ENCODE measurements at regions not wholly inside any gene's neighbourhood (a gene's known extent, or its start where the extent isn't known, plus 50 kb on each side); places are given as distances from the start of the nearest gene placed in this dataset.

- CTCF ChIA-PET, result no interaction called here
- POLR2A ChIA-PET, result no interaction called here
- no peaks in the 10 kb centered on the region for H3K4me1 Mint-ChIP-seq (ENCODE audit: low read depth)
- intact Hi-C loops (cut with micrococcal nuclease), result no loop called here
- no peaks in the 10 kb centered on the region for H3K27me3 Mint-ChIP-seq
- H3K4me3 Mint-ChIP-seq, result no peak overlapping the region
- H3K27ac Mint-ChIP-seq, result no peak overlapping the region
- DNase-seq, result no peak
- H3K9me3 Mint-ChIP-seq, result peaks cover 6% of the 10 kb centered on the region
- H3K36me3 Mint-ChIP-seq, result no peaks in the 10 kb centered on the region
Measured at GRCh38 chr3:35198857-35199256, 440.5 kb upstream of the ARPP21 start.

GRCh38 chr3:35200056-35200455 lies 439.3 kb upstream of the ARPP21 start:
- no peaks in the 10 kb centered on the region for H3K27me3 Mint-ChIP-seq
- H3K27ac Mint-ChIP-seq, result no peak overlapping the region
- CTCF ChIA-PET, result no interaction called here
- POLR2A ChIA-PET, result no interaction called here
- no peaks in the 10 kb centered on the region for H3K36me3 Mint-ChIP-seq
- no peak overlapping the region for H3K4me3 Mint-ChIP-seq
- no peak for DNase-seq
- intact Hi-C loops (cut with micrococcal nuclease), result no loop called here
- H3K4me1 Mint-ChIP-seq (ENCODE audit: low read depth), result no peaks in the 10 kb centered on the region
- peaks cover 6% of the 10 kb centered on the region for H3K9me3 Mint-ChIP-seq

- intact Hi-C loops (cut with micrococcal nuclease), result no loop called here
- H3K27ac Mint-ChIP-seq, result no peak overlapping the region
- no peaks in the 10 kb centered on the region for H3K4me1 Mint-ChIP-seq (ENCODE audit: low read depth)
- H3K27me3 Mint-ChIP-seq, result no peaks in the 10 kb centered on the region
- H3K36me3 Mint-ChIP-seq, result no peaks in the 10 kb centered on the region
- DNase-seq, result no peak
- POLR2A ChIA-PET, result no interaction called here
- H3K9me3 Mint-ChIP-seq, result peaks cover 10% of the 10 kb centered on the region
- no peak overlapping the region for H3K4me3 Mint-ChIP-seq
- CTCF ChIA-PET, result no interaction called here
Measured at GRCh38 chr3:35201211-35201610, 438.1 kb upstream of the ARPP21 start.

- Mint-ChIP-seq H3K9me3 (peaks cover 9% of the 10 kb centered on the region), H3K27me3 (no peaks in the 10 kb centered on the region), H3K4me3 (no peak overlapping the region), H3K4me1 (ENCODE audit: low read depth) (no peaks in the 10 kb centered on the region), H3K27ac (no peak overlapping the region), H3K36me3 (no peaks in the 10 kb centered on the region)
- DNase-seq, result no peak
- POLR2A ChIA-PET, result no interaction called here
- CTCF ChIA-PET, result no interaction called here
- intact Hi-C loops (cut with micrococcal nuclease), result no loop called here
Measured at GRCh38 chr3:35215525-35216500, 423.5 kb upstream of the ARPP21 start.

- H3K4me1 Mint-ChIP-seq (ENCODE audit: low read depth), result no peaks in the 10 kb centered on the region
- peaks cover 9% of the 10 kb centered on the region for H3K9me3 Mint-ChIP-seq
- ChIA-PET CTCF (no interaction called here), POLR2A (no interaction called here)
- no peak for DNase-seq
- H3K36me3 Mint-ChIP-seq, result no peaks in the 10 kb centered on the region
- no peaks in the 10 kb centered on the region for H3K27me3 Mint-ChIP-seq
- no peak overlapping the region for H3K27ac Mint-ChIP-seq
- intact Hi-C loops (cut with micrococcal nuclease), result no loop called here
- H3K4me3 Mint-ChIP-seq, result no peak overlapping the region
Measured at GRCh38 chr3:35216501-35217266, 422.6 kb upstream of the ARPP21 start.

GRCh38 chr3:35223632-35224394 lies 415.5 kb upstream of the ARPP21 start:
- no peak overlapping the region for H3K27ac Mint-ChIP-seq

GRCh38 chr3:35224565-35225295 lies 414.6 kb upstream of the ARPP21 start:
- no peak overlapping the region for H3K4me3 Mint-ChIP-seq
- no peaks in the 10 kb centered on the region for H3K27me3 Mint-ChIP-seq
- H3K27ac Mint-ChIP-seq, result no peak overlapping the region
- intact Hi-C loops (cut with micrococcal nuclease), result no loop called here
- DNase-seq, result no peak
- POLR2A ChIA-PET, result no interaction called here
- CTCF ChIA-PET, result no interaction called here
- H3K4me1 Mint-ChIP-seq (ENCODE audit: low read depth), result no peaks in the 10 kb centered on the region
- H3K36me3 Mint-ChIP-seq, result no peaks in the 10 kb centered on the region
- peaks cover 11% of the 10 kb centered on the region for H3K9me3 Mint-ChIP-seq

More at GRCh38 chr3:35223632-35224394, 415.5 kb upstream of the ARPP21 start:
- ChIA-PET CTCF (no interaction called here), POLR2A (no interaction called here)
- Mint-ChIP-seq H3K9me3 (peaks cover 10% of the 10 kb centered on the region), H3K27me3 (no peaks in the 10 kb centered on the region), H3K4me1 (ENCODE audit: low read depth) (no peaks in the 10 kb centered on the region), H3K36me3 (no peaks in the 10 kb centered on the region), H3K4me3 (no peak overlapping the region)
- no peak for DNase-seq
- intact Hi-C loops (cut with micrococcal nuclease), result no loop called here

- Mint-ChIP-seq H3K9me3 (peaks cover 5% of the 10 kb centered on the region), H3K4me3 (no peak overlapping the region)
Measured at GRCh38 chr3:35241236-35241635, 398.1 kb upstream of the ARPP21 start.

GRCh38 chr3:35254917-35255316 lies 384.4 kb upstream of the ARPP21 start:
- no peaks in the 10 kb centered on the region for H3K36me3 Mint-ChIP-seq
- POLR2A ChIA-PET, result no interaction called here
- no peak overlapping the region for H3K27ac Mint-ChIP-seq
- intact Hi-C loops (cut with micrococcal nuclease), result no loop called here
- H3K4me1 Mint-ChIP-seq (ENCODE audit: low read depth), result no peaks in the 10 kb centered on the region
- H3K4me3 Mint-ChIP-seq, result no peak overlapping the region
- DNase-seq, result no peak
- CTCF ChIA-PET, result no interaction called here
- H3K27me3 Mint-ChIP-seq, result no peaks in the 10 kb centered on the region
- H3K9me3 Mint-ChIP-seq, result peaks cover 15% of the 10 kb centered on the region

More at GRCh38 chr3:35241236-35241635, 398.1 kb upstream of the ARPP21 start:
- no peak for DNase-seq
- POLR2A ChIA-PET, result no interaction called here
- Mint-ChIP-seq H3K36me3 (no peaks in the 10 kb centered on the region), H3K27me3 (no peaks in the 10 kb centered on the region), H3K27ac (no peak overlapping the region), H3K4me1 (ENCODE audit: low read depth) (no peaks in the 10 kb centered on the region)
- CTCF ChIA-PET, result no interaction called here
- intact Hi-C loops (cut with micrococcal nuclease), result no loop called here

GRCh38 chr3:35257641-35258040 lies 381.7 kb upstream of the ARPP21 start:
- DNase-seq, result no peak
- no peaks in the 10 kb centered on the region for H3K27me3 Mint-ChIP-seq
- CTCF ChIA-PET, result no interaction called here
- H3K9me3 Mint-ChIP-seq, result peaks cover 21% of the 10 kb centered on the region
- intact Hi-C loops (cut with micrococcal nuclease), result no loop called here
- no peak overlapping the region for H3K27ac Mint-ChIP-seq
- POLR2A ChIA-PET, result no interaction called here
- no peaks in the 10 kb centered on the region for H3K36me3 Mint-ChIP-seq
- no peak overlapping the region for H3K4me3 Mint-ChIP-seq
- no peaks in the 10 kb centered on the region for H3K4me1 Mint-ChIP-seq (ENCODE audit: low read depth)

- Mint-ChIP-seq H3K4me3 (no peak overlapping the region), H3K4me1 (ENCODE audit: low read depth) (no peaks in the 10 kb centered on the region), H3K36me3 (no peaks in the 10 kb centered on the region), H3K27me3 (no peaks in the 10 kb centered on the region), H3K9me3 (peaks cover 13% of the 10 kb centered on the region), H3K27ac (no peak overlapping the region)
- CTCF ChIA-PET, result no interaction called here
- POLR2A ChIA-PET, result no interaction called here
- intact Hi-C loops (cut with micrococcal nuclease), result no loop called here
- no peak for DNase-seq
Measured at GRCh38 chr3:35262406-35262805, 376.9 kb upstream of the ARPP21 start.

GRCh38 chr3:35263477-35263876 lies 375.8 kb upstream of the ARPP21 start:
- Mint-ChIP-seq H3K27ac (no peak overlapping the region), H3K27me3 (no peaks in the 10 kb centered on the region), H3K36me3 (no peaks in the 10 kb centered on the region), H3K4me1 (ENCODE audit: low read depth) (no peaks in the 10 kb centered on the region), H3K9me3 (peaks cover 13% of the 10 kb centered on the region), H3K4me3 (no peak overlapping the region)
- no peak for DNase-seq
- CTCF ChIA-PET, result no interaction called here
- intact Hi-C loops (cut with micrococcal nuclease), result no loop called here
- POLR2A ChIA-PET, result no interaction called here

All from activated CD4-positive, alpha-beta memory T cell treated with anti-CD3 and anti-CD28 coated beads for 36 hours (primary cell).